SK-N-MC (cell line): ENCODE measurements at regions not wholly inside any gene's neighbourhood (a gene's known extent, or its start where the extent isn't known, plus 50 kb on each side); places are given as distances from the start of the nearest gene placed in this dataset.
A peak's percentile ranks its signal among the peaks of the same experiment; 100 is the strongest.

ENCODE experiments used
- EZH2 ChIP-seq: fragments of 200-600 bp; sonication (generic); IDR thresholded peaks from one replicate; pipeline ENCODE4 v1.6.1; 2017; ENCODE audit warnings: antibody characterized with exemption
- POLR2AphosphoS5 ChIP-seq: IDR thresholded peaks from 2 replicates; pipeline ENCODE4 v1.6.1; 2012; ENCODE audit warnings: mild to moderate bottlenecking, low read depth, low read length, borderline replicate concordance

GRCh38 chr3:189403194-189403593, 228.0 kb upstream of the TP63 start:
- TF ChIP-seq EZH2 (no peak), POLR2AphosphoS5 (peak; percentile 62)
